ENCODE measurements at regions not wholly inside any gene's neighbourhood (a gene's known extent, or its start where the extent isn't known, plus 50 kb on each side); places are given as distances from the start of the nearest gene placed in this dataset.

DNA sequence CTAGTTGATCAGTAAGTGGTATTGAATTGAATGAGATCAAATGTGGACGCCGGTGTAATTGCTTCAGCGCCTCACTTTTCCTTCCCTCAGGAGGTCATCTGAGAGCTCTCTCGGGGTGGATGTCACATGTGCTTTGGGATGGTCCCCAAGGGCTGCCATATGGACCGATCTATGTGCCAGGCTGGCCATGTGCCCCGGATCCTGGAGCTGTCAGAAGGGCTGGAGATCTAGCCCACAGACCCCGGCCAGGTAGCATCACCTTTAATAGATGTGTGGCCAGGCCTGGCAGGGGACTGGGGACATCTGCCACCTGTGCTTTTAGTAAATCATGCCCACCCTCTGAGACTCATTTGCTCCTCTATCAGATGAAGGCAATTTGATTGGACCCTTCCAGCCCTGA is 95.3 kb upstream of the CRHR1 start:
- CTCF ChIA-PET = no interaction called here
- DNase-seq (ENCODE audit: low read depth, low spot score) = no peak
- TF ChIP-seq, protein P1, sequence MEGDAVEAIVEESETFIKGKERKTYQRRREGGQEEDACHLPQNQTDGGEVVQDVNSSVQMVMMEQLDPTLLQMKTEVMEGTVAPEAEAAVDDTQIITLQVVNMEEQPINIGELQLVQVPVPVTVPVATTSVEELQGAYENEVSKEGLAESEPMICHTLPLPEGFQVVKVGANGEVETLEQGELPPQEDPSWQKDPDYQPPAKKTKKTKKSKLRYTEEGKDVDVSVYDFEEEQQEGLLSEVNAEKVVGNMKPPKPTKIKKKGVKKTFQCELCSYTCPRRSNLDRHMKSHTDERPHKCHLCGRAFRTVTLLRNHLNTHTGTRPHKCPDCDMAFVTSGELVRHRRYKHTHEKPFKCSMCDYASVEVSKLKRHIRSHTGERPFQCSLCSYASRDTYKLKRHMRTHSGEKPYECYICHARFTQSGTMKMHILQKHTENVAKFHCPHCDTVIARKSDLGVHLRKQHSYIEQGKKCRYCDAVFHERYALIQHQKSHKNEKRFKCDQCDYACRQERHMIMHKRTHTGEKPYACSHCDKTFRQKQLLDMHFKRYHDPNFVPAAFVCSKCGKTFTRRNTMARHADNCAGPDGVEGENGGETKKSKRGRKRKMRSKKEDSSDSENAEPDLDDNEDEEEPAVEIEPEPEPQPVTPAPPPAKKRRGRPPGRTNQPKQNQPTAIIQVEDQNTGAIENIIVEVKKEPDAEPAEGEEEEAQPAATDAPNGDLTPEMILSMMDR (IDR thresholded peaks at IDR 0.05; ENCODE audit: low read depth, low read length) = no peak
- no peaks in the 10 kb centered on the region for H3K9me3 ChIP-seq (ENCODE audit: control insufficient read depth, insufficient read depth, low read length)
- no peak overlapping the region for H3K27ac ChIP-seq (ENCODE audit: low read depth, low read length)
- H3K27me3 ChIP-seq (ENCODE audit: control insufficient read depth, insufficient read depth, low read length) = peaks cover 27% of the 10 kb centered on the region
- POLR2A ChIA-PET = no interaction called here
- no peak overlapping the region for H3K4me3 ChIP-seq (ENCODE audit: low read depth, low read length)

DNA sequence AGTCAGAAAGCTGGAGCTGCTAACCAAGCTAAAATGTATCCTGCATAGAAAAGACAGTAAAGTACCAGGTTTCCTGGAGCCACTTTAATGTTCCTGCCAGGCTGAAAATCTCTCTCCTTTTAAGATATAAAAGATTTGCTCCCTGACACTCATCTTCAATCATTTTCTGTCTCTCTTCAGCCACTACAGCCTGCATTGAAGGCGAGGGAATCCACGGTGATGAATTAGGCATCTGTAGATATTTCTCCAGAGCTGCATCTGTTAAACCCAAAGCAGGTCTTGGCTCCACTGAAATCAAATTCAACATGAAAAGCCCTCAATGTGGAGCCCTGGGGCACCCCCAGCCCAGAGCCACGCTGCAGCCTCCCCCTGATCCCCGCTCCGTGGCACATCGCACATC is 94.7 kb upstream of the CRHR1 start:
- Histone ChIP-seq H3K4me3 (ENCODE audit: low read depth, low read length) (no peak overlapping the region), H3K27me3 (ENCODE audit: control insufficient read depth, insufficient read depth, low read length) (peaks cover 29% of the 10 kb centered on the region), H3K9me3 (ENCODE audit: control insufficient read depth, insufficient read depth, low read length) (no peaks in the 10 kb centered on the region), H3K27ac (ENCODE audit: low read depth, low read length) (no peak overlapping the region)
- TF ChIP-seq, protein P1 (IDR thresholded peaks at IDR 0.05; ENCODE audit: low read depth, low read length) = no peak
- POLR2A ChIA-PET = no interaction called here
- DNase-seq (ENCODE audit: low read depth, low spot score) = no peak
- CTCF ChIA-PET = no interaction called here

DNA sequence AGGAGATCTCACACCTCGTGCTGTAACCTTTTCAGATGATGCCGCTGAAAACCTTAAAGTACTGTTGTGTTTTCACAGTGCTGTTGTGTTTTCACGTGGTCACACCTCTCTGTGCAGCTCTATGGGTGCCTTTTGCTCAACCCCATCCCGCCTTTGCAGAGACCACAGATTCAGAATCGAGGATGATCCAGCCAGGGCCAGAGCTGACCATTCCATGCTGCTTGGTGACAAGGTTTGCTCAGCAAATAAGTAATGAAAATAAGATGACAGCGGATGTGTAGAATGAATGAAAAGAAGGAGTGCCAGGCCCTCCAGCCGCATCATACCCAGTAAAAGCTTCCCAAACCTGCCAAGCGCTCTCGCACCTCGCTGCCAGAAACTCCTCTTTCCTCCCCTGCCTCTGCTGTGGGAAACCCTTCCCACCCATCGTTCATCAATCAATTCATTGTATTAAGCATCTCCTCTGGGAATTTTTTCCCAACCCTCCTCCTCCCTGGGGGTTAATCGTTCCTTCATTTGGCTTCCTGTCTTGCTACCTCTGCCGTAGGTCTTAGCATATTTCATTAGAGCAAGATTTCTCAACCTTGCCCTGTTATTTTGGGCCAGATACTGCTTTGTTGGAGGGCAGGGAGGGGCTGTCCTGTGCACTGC is 93.4 kb upstream of the CRHR1 start:
- Histone ChIP-seq H3K4me3 (ENCODE audit: low read depth, low read length) (no peak overlapping the region), H3K9me3 (ENCODE audit: control insufficient read depth, insufficient read depth, low read length) (no peaks in the 10 kb centered on the region), H3K27me3 (ENCODE audit: control insufficient read depth, insufficient read depth, low read length) (peaks cover 29% of the 10 kb centered on the region), H3K27ac (ENCODE audit: low read depth, low read length) (no peak overlapping the region)
- CTCF ChIA-PET = no interaction called here
- TF ChIP-seq, protein P1 (IDR thresholded peaks at IDR 0.05; ENCODE audit: low read depth, low read length) = no peak
- no peak for DNase-seq (ENCODE audit: low read depth, low spot score)
- POLR2A ChIA-PET = no interaction called here

DNA sequence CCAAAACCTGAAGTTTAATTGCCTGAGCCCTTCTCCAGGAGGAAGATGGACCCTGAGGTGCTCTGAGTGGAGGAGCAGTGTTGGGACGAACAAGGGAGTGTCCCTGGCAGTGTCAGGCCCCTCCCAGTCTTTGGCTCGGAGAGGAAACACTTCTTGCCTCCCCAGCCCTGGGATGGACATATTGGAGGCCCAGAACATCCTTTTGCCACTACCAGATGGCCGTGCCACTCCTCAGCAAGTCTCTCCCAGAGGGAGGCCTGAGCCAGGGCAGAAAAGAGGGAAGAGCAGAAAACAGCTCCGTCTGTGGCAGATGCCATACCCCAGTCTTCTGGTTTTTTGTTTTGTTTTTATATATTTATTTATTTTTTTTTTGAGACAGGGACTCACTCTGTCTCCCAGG is 91.5 kb upstream of the CRHR1 start:
- no peak for DNase-seq (ENCODE audit: low read depth, low spot score)
- ChIA-PET CTCF (no interaction called here), POLR2A (no interaction called here)
- H3K4me3 ChIP-seq (ENCODE audit: low read depth, low read length) = no peak overlapping the region
- TF ChIP-seq, protein P1 (IDR thresholded peaks at IDR 0.05; ENCODE audit: low read depth, low read length) = no peak
- H3K27ac ChIP-seq (ENCODE audit: low read depth, low read length) = no peak overlapping the region
- H3K27me3 ChIP-seq (ENCODE audit: control insufficient read depth, insufficient read depth, low read length) = peaks cover 25% of the 10 kb centered on the region
- H3K9me3 ChIP-seq (ENCODE audit: control insufficient read depth, insufficient read depth, low read length) = no peaks in the 10 kb centered on the region

DNA sequence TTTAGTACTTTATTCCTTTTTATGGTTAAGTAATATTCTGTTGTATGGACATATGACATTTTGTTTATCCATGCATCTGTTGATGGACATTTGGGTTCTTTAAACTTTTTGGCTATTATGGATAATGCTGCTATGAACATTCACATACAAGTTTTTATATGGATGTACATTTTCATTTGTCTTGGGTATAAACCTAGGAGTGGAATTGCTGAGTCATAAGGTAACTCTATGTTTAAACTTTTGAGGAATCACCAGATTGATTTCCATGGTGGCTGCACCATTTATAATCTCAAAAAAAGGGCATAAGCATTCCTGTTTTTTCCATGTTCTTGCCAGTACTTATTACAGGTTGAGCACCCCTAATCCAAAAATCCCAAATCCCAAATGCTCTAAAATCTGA is 90.3 kb upstream of the CRHR1 start:
- POLR2A ChIA-PET = no interaction called here
- peaks cover 25% of the 10 kb centered on the region for H3K27me3 ChIP-seq (ENCODE audit: control insufficient read depth, insufficient read depth, low read length)
- H3K27ac ChIP-seq (ENCODE audit: low read depth, low read length) = no peak overlapping the region
- H3K9me3 ChIP-seq (ENCODE audit: control insufficient read depth, insufficient read depth, low read length) = no peaks in the 10 kb centered on the region
- CTCF ChIA-PET = no interaction called here
- no peak for DNase-seq (ENCODE audit: low read depth, low spot score)
- TF ChIP-seq, protein P1 (IDR thresholded peaks at IDR 0.05; ENCODE audit: low read depth, low read length) = no peak
- no peak overlapping the region for H3K4me3 ChIP-seq (ENCODE audit: low read depth, low read length)

Data from AG04450 (cell line).